Activated CD8-positive, alpha-beta memory T cell treated with anti-CD3 and anti-CD28 coated beads, Interleukin-2, amount 10 ng/mL, durations not matched to agents 7 days and 5 days (primary cell): ENCODE measurements at regions not wholly inside any gene's neighbourhood (a gene's known extent, or its start where the extent isn't known, plus 50 kb on each side); places are given as distances from the start of the nearest gene placed in this dataset.

Experiments used
- ATAC-seq: fragments of 150-1000 bp; cut with Tn5 transposase; one replicate; pipeline ENCODE4 v1.10.0; 2021; ENCODE audit warnings: moderate library complexity
- CTCF ChIA-PET: fragments of 350-600 bp; sonication (Branson Sonifier 250); formaldehyde crosslinking; loops from one replicate; lab custom pipeline; 2021; ENCODE audit warnings: antibody characterized with exemption; lab: Charles Lee
- DNase-seq: peaks from one replicate; pipeline ENCODE4 v3.0.0-alpha.2; 2020
- H3K27ac Mint-ChIP-seq: one replicate; pipeline ENCODE4 v1.8.0; 2021; ENCODE audit warnings: mild to moderate bottlenecking, mixed read lengths
- H3K27me3 Mint-ChIP-seq: one replicate; pipeline ENCODE4 v1.8.0; 2021; ENCODE audit warnings: mixed read lengths
- H3K36me3 Mint-ChIP-seq: one replicate; pipeline ENCODE4 v1.8.0; 2021; ENCODE audit warnings: mild to moderate bottlenecking, mixed read lengths
- H3K4me1 Mint-ChIP-seq: one replicate; pipeline ENCODE4 v1.8.0; 2021; ENCODE audit warnings: mixed read lengths
- H3K4me3 Mint-ChIP-seq: one replicate; pipeline ENCODE4 v1.8.0; 2021; ENCODE audit warnings: mild to moderate bottlenecking, moderate library complexity, mixed read lengths
- H3K9me3 Mint-ChIP-seq: one replicate; pipeline ENCODE4 v1.8.0; 2022; ENCODE audit warnings: low read depth, mixed read lengths

DNA sequence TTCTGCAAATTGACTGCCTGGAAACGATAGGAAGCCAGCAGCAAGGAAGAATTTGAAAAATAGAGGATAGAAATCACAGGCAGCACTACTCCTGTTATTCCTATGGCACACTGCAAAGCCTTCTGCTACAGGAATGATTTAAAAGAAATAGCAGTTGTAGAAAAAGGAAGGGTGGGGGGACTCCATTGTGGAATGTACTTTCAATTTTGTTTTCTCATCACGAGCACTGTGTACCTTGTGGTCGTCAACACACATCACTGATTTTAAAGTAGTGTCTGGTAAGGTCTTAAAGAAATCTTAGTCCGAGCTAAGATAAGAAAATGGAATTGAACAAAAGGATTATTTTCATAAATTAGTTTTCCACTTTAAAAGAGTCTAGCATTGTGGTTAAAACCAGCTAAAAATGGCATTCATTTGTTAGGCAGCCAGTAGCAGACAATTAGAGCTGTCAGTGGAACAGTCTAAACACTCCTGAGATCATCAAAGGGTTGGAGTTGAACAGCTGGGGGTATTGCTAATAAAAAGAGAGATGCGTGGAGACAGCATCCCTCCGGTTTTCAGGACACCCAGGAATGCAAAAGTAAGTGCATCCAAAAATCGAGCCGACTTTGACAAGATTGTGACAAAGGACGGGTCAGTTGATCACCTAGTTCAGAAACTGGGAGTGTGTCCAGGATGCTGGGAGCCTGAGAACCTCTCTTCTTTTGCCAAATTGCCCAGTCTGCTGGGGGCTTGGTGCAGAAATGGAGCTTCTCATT, 97.8 kb upstream of the WWC1 start:
- Mint-ChIP-seq H3K4me3 (no peak overlapping the region), H3K36me3 (no peaks in the 10 kb centered on the region), H3K27ac (no peak overlapping the region), H3K27me3 (peaks cover 2% of the 10 kb centered on the region), H3K9me3 (no peaks in the 10 kb centered on the region), H3K4me1 (no peaks in the 10 kb centered on the region)
- DNase-seq (no peak), ATAC-seq (no peak)
- CTCF ChIA-PET, result no interaction called here

DNA sequence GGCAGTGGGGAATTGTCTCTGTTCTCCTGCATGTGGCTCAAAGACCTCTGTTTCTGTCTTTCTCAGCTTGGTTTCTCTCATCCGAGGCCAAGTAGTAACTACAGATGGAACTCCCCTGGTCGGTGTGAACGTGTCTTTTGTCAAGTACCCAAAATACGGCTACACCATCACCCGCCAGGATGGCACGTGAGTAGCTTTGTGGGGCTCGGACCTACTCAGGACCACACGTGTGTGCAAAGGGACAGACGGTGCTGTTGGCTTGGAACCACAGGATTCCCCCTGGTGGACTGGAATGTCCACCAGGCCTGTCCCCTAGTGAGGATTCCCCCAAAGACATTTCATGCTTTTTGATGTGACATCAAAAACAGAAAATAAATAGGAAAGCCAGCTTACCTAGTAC, 96.3 kb upstream of the WWC1 start:
- H3K4me3 Mint-ChIP-seq, result no peak overlapping the region
- CTCF ChIA-PET, result interaction anchor here (1.1 kb wide), 1 partner anchor 25 kb away, joined by 4 read pairs; no protein-coding TSS in a partner anchor
- no peak for DNase-seq
- H3K27ac Mint-ChIP-seq, result no peak overlapping the region
- H3K36me3 Mint-ChIP-seq, result no peaks in the 10 kb centered on the region
- no peak for ATAC-seq
- H3K4me1 Mint-ChIP-seq, result no peaks in the 10 kb centered on the region
- peaks cover 2% of the 10 kb centered on the region for H3K27me3 Mint-ChIP-seq
- H3K9me3 Mint-ChIP-seq, result no peaks in the 10 kb centered on the region

DNA sequence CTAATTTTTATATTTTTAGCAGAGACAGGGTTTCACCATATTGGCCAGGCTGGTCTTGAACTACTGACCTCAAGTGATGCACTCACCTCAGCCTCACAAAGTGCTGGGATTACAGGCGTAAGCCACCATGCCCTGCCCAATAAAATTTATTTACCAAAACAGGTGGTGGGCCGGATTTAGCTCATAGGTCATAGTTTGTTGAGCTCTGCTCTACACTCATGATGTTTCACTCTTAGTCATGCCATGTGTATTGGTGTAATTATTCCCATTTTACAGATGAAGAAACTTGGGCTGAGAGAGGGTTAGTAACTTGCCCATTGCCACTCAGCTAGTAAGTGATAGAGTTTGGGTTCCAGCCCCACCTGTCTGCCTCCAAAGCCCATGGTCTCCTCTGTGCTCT, 93.1 kb upstream of the WWC1 start:
- DNase-seq, result no peak
- H3K27ac Mint-ChIP-seq, result no peak overlapping the region
- H3K9me3 Mint-ChIP-seq, result no peaks in the 10 kb centered on the region
- no peaks in the 10 kb centered on the region for H3K27me3 Mint-ChIP-seq
- no peaks in the 10 kb centered on the region for H3K4me1 Mint-ChIP-seq
- ATAC-seq, result no peak
- H3K36me3 Mint-ChIP-seq, result no peaks in the 10 kb centered on the region
- H3K4me3 Mint-ChIP-seq, result no peak overlapping the region
- CTCF ChIA-PET, result no interaction called here

DNA sequence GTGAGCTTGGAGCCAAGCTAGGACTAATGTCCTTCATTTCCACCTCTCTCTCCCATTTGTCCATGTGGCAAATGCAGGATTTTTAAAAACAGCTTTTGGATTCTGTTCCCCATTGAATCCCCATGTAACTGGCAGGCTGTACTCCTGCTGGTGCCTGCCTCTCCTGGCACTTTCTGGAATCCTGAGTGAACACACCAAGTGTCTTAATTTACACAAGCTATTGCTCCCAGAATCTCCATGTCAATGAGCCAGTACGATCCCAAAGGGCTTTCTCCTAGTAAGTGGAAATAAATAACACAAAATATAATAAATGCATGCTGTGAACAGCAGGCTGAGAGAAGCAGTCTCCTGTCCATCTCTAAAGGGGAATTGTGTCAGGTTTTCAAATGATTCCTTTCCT, 88.4 kb upstream of the WWC1 start:
- DNase-seq (no peak), ATAC-seq (no peak)
- Mint-ChIP-seq H3K9me3 (no peaks in the 10 kb centered on the region), H3K27me3 (no peaks in the 10 kb centered on the region), H3K4me3 (no peak overlapping the region), H3K36me3 (no peaks in the 10 kb centered on the region), H3K27ac (no peak overlapping the region), H3K4me1 (no peaks in the 10 kb centered on the region)
- CTCF ChIA-PET, result interaction anchor here (1.5 kb wide), 1 partner anchor 17 kb away, joined by 7 read pairs; no protein-coding TSS in a partner anchor

DNA sequence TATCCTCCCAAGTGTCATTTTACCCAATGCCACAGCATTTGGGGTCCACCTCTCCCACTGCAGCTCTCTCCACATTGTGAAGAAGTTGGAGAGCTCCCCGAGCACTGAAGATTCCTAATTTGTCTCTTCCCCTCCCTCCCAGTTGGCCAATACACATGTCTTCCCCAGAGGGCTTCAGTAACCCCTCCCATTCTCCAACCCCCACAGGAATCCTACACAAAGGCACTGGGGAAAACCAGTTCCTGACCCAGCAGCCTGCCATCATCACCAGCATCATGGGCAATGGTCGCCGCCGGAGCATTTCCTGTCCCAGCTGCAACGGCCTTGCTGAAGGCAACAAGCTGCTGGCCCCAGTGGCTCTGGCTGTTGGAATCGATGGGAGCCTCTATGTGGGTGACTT, 87.3 kb upstream of the WWC1 start:
- Mint-ChIP-seq H3K27me3 (peaks cover 1% of the 10 kb centered on the region), H3K36me3 (no peaks in the 10 kb centered on the region), H3K4me1 (no peaks in the 10 kb centered on the region), H3K9me3 (no peaks in the 10 kb centered on the region), H3K27ac (no peak overlapping the region), H3K4me3 (no peak overlapping the region)
- ATAC-seq, result no peak
- CTCF ChIA-PET, result interaction anchor here (0.9 kb wide), 1 partner anchor 15 kb away, joined by 3 read pairs; no protein-coding TSS in a partner anchor
- DNase-seq, result no peak

DNA sequence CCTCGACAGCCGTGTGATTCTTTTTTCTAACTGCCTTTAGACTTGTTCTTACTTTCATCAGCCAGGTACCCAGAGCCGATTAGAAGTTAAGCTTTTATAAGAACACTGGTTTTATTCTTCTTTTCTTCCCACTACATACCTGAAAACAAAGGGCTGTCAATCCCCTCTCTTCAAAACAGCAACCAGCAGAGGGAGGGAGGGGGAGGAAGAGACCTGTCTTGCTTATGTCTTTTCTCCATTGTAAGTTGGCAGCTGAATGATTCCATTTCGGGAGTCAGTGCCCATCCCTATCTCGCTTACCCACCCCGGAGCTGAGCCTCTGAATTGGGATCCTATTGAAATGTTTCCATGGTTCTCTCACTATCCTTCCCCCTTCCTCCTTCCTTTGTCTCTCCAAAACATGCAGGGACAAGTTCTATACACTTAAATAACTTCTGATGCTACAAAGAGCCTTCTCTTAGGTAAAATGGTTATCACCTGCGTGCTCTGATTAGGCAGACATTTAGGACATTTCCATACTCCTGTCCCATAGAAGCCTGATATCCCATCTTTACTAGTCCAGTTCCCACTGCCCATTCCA, 83.9 kb upstream of the WWC1 start:
- CTCF ChIA-PET, result no interaction called here

DNA sequence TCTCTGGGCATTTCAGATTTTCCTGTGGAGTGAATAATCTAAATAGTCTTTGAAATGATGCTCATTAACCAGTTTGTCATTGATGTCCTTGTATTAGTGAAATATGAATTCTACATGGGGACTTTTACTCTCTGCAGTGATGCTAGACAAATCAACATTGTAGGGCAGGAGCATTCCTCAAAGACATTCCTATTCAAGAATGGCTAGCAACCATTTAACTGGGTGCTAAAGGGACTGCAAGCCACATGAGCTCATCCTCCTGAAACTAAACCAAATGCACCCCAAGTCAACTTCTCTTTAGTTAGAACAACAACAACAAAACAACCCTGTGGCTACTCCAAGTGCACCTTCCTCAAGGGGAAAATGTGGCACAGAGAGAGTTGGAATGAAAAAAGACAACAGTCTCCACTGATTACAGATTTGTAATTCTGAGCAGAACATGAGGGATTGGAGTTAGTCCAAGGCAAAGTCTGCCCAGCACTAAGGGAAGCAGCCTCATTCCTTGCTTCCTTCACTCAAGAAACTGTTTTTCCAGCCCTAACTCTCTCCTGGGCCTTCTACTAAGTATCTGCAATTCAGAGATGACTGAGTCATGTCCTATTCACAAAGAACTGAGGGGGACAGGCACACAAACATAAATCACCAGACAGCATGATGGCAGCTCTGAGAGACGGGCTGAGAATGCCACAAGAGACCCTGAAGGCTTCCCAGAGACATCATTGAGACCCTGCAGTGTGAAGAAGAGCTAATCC, 82.0 kb upstream of the WWC1 start:
- Mint-ChIP-seq H3K9me3 (no peaks in the 10 kb centered on the region), H3K27me3 (peaks cover 4% of the 10 kb centered on the region), H3K4me1 (no peaks in the 10 kb centered on the region), H3K27ac (no peak overlapping the region), H3K36me3 (no peaks in the 10 kb centered on the region), H3K4me3 (no peak overlapping the region)
- DNase-seq (no peak), ATAC-seq (no peak)
- CTCF ChIA-PET, result interaction anchor here (1.8 kb wide), 1 partner anchor 10 kb away, joined by 6 read pairs; no protein-coding TSS in a partner anchor

More for the DNA sequence above, 83.9 kb upstream of the WWC1 start:
- Mint-ChIP-seq H3K4me3 (no peak overlapping the region), H3K4me1 (no peaks in the 10 kb centered on the region), H3K9me3 (no peaks in the 10 kb centered on the region), H3K27me3 (peaks cover 4% of the 10 kb centered on the region), H3K36me3 (no peaks in the 10 kb centered on the region), H3K27ac (no peak overlapping the region)
- DNase-seq, result no peak
- no peak for ATAC-seq

DNA sequence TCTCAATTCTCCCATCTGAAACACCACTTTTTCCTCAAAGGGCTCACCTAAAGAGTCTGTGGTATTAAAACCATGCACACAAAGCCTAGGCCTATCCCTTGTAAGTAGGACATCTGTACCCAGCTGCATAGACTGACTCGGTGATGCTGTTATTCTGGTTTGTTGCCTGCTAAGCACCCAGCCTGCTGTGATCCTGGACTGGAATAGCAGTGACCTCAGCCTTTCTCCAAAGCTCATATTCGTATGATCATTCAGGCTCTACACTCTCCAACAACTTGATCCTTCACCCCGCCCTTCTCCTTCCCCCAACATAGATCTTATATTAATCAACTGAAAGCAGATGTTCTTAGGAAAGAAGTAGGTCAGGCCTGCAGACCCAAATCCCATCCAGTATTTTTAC, 81.4 kb upstream of the WWC1 start:
- CTCF ChIA-PET, result interaction anchor here (1.8 kb wide), 1 partner anchor 10 kb away, joined by 6 read pairs; no protein-coding TSS in a partner anchor
- no peak for DNase-seq
- no peak for ATAC-seq
- Mint-ChIP-seq H3K4me1 (no peaks in the 10 kb centered on the region), H3K4me3 (no peak overlapping the region), H3K36me3 (no peaks in the 10 kb centered on the region), H3K9me3 (no peaks in the 10 kb centered on the region), H3K27ac (no peak overlapping the region), H3K27me3 (peaks cover 4% of the 10 kb centered on the region)

DNA sequence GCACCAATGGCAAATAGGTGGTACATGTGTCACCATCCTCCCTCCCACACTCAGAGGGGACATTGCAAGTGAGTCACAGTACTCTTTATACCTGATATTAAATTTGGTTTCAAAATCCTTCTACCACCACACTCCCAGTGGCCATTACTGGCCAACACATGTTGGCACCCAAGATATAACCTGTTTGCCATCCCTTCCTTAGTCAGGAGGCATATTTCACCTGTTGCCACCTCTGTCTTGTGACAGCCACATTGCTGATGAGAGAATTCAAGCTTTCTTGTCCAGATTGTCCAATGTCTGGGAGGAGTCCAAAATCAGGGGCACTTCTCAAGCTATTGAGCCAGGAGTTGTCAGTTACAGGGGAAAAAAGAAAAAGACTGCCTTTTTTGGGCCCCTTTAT, 80.2 kb upstream of the WWC1 start:
- Mint-ChIP-seq H3K36me3 (no peaks in the 10 kb centered on the region), H3K4me3 (no peak overlapping the region), H3K4me1 (no peaks in the 10 kb centered on the region), H3K27ac (no peak overlapping the region), H3K9me3 (no peaks in the 10 kb centered on the region), H3K27me3 (peaks cover 4% of the 10 kb centered on the region)
- DNase-seq (no peak), ATAC-seq (no peak)
- CTCF ChIA-PET, result no interaction called here

DNA sequence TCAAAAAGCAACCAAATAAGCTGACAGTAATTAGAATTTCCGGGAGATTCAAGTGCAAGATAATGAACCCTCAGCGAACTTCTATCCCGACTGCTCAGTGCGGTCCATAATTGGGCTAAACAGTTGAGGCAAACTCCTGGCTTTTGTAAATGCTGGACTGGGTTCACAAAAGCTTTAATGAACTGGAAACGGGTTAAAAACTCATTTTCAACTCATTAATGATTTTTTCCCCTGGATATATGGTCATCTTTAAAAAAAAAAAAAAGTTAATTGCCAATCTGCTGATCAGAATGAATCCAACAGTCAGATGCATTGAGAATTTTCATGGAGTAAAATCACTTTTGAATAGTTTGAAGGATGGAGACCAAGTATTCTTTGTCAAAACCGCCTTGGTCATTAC, 79.5 kb upstream of the WWC1 start:
- ATAC-seq, result no peak
- Mint-ChIP-seq H3K4me1 (no peaks in the 10 kb centered on the region), H3K27ac (no peak overlapping the region), H3K9me3 (no peaks in the 10 kb centered on the region), H3K27me3 (peaks cover 4% of the 10 kb centered on the region), H3K36me3 (no peaks in the 10 kb centered on the region), H3K4me3 (no peak overlapping the region)
- no peak for DNase-seq
- CTCF ChIA-PET, result no interaction called here

DNA sequence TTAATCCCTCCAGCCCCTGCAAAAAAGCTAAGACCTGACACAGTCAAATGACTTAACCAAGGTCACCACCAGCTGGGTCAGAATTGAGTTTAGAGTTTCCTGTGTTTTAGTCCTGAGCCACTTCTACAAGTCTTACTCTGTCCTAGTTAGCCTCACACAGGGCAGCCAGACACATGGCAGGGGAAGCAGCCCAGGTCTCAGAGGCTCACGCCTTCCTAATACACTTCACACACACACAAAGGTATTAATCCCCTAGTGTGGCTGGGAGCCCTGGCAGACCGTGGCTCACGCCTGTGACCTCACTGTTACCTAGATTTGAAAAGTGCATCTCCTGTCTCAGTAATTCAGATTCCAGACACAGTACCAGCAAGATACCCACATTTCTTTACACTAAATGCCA, 77.4 kb upstream of the WWC1 start:
- ATAC-seq (no peak), DNase-seq (no peak)
- Mint-ChIP-seq H3K36me3 (no peaks in the 10 kb centered on the region), H3K4me3 (no peak overlapping the region), H3K27me3 (peaks cover 5% of the 10 kb centered on the region), H3K27ac (no peak overlapping the region), H3K4me1 (no peaks in the 10 kb centered on the region), H3K9me3 (no peaks in the 10 kb centered on the region)
- CTCF ChIA-PET, result no interaction called here

DNA sequence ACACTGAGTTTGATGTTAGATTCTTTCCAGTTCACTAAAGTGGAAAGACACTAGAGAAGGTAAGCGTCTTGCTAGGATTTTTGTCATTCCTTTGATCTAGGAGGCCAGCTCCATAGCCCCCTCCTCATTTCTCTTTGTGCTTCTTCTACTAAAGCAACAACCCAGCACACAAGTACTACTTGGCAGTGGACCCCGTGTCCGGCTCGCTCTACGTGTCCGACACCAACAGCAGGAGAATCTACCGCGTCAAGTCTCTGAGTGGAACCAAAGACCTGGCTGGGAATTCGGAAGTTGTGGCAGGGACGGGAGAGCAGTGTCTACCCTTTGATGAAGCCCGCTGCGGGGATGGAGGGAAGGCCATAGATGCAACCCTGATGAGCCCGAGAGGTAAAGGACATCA, 76.6 kb upstream of the WWC1 start:
- Mint-ChIP-seq H3K4me3 (no peak overlapping the region), H3K4me1 (peaks cover 2% of the 10 kb centered on the region), H3K27ac (no peak overlapping the region), H3K27me3 (peaks cover 3% of the 10 kb centered on the region), H3K9me3 (no peaks in the 10 kb centered on the region), H3K36me3 (no peaks in the 10 kb centered on the region)
- ATAC-seq (no peak), DNase-seq (no peak)
- CTCF ChIA-PET, result no interaction called here

DNA sequence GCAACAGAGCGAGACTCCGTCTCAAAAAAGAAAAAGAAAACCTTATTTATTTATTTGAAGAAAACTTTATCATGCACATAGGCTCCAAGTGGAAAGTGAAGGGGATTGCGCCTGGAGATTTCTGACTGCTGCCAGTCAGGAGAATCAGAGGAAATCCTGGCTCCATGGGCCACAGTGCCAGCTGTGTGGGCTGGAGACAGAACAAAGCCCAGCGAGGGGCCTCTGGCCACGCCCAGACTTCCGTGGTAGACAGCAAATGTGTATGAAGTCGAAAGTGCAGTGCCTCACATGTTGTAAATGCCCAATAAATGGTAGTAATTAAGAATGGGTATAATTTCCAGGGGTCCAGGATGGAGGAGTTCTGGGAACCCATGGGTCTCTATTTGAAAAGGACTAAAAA, 75.8 kb upstream of the WWC1 start:
- Mint-ChIP-seq H3K27ac (no peak overlapping the region), H3K4me3 (no peak overlapping the region), H3K36me3 (no peaks in the 10 kb centered on the region), H3K9me3 (no peaks in the 10 kb centered on the region), H3K4me1 (peaks cover 2% of the 10 kb centered on the region), H3K27me3 (peaks cover 3% of the 10 kb centered on the region)
- DNase-seq (no peak), ATAC-seq (no peak)
- CTCF ChIA-PET, result no interaction called here
